GM19455 (cell line): ENCODE measurements at regions not wholly inside any gene's neighbourhood (a gene's known extent, or its start where the extent isn't known, plus 50 kb on each side); places are given as distances from the start of the nearest gene placed in this dataset.

Experiments used
- ATAC-seq: cut with Tn5 transposase; IDR thresholded peaks from one replicate; pipeline ENCODE4 v1.9.1; 2021; ENCODE audit not compliant: unreplicated experiment

- no peak for ATAC-seq
Observed at GRCh38 chr3:190790185-190790584, 72.3 kb downstream of the GMNC start.

- no peak for ATAC-seq
Observed at GRCh38 chr3:190786898-190787297, 75.6 kb downstream of the GMNC start.

- no peak for ATAC-seq
Observed at GRCh38 chr3:190785047-190785446, 77.4 kb downstream of the GMNC start.

- ATAC-seq, result no peak
Observed at GRCh38 chr3:190780524-190780923, 82.0 kb downstream of the GMNC start.

DNA sequence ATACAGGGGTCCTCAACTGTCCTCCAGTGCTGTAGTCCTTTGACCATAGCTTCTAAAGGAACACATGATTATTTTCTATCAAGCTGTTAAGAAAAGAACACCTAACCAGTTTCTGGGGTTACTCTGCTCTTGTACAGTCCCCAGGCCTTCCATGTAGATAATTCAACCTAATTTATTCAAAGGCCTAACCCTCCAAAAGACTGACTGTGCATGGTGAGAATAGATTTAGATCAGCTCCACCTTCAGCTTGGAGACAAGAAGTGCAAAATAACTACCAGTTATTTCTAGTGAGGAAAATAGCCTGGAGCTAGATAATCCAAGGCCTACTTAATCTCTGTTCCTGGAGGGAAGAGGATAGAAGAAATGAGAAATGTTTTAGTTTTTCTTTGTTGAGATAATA, 87.9 kb downstream of the GMNC start:
- no peak for ATAC-seq

DNA sequence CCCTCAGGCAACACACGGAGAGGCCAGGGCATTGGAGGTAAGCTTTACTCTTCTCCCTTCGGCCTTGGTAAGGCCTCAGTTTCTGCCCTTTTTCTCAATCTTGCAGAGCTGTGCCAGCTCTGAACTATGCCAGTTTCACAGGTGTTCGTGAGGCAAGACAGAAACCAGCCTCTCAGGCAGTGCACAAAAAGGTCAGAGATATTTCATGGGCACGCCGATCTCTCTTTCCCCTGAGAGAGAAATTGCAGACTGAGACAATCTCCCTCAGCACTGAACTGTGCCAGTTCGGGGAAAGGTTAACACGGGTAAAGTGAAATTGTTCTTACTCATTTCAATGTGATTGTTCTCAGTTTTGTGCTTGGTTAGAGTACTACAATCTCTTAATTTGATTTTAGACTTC, 88.5 kb downstream of the GMNC start:
- ATAC-seq, result no peak

GRCh38 chr3:190772831-190773230, 89.7 kb downstream of the GMNC start:
- ATAC-seq, result no peak

GRCh38 chr3:190768891-190769290, 93.6 kb downstream of the GMNC start:
- ATAC-seq, result no peak

DNA sequence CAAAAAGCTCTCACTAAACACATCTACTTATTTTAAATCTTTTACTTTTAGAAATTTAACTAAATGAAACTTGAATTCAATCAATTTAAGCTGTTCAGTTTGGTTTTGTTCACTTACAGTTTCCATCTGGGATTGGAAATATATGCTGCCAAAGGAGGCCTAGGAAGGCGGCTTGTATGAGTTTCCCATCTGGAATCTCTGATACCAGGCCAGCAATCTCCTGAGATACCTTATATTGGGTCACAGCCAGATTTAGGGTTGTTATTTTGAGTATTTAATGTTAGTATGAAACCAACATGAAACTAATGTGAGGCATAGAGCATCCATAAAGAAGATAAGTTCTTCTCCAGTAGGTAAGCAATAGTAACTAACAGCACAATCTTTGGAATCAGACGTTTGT, 94.6 kb downstream of the GMNC start:
- ATAC-seq, result no peak

GRCh38 chr3:190764231-190765134, 98.0 kb downstream of the GMNC start:
- no peak for ATAC-seq

DNA sequence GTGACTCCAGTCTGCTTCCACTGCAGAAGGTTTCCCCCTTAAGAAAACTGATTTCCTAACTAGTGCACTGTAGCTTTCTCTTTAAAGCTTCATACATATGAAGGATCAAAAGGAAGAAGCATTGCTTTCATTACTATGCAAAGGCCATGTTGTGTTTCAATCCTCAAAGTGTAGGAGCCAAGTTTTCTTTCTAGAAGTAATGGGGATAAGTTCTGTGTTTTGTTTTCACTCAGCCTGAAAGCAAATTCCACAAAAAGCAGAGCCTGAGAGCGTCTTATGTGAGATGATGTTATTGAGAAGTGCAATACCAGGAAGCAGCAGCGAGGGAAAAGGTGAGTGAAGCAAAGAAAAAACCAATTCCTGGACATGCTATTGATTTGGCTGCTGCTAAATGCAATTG, 99.7 kb downstream of the GMNC start:
- no peak for ATAC-seq

DNA sequence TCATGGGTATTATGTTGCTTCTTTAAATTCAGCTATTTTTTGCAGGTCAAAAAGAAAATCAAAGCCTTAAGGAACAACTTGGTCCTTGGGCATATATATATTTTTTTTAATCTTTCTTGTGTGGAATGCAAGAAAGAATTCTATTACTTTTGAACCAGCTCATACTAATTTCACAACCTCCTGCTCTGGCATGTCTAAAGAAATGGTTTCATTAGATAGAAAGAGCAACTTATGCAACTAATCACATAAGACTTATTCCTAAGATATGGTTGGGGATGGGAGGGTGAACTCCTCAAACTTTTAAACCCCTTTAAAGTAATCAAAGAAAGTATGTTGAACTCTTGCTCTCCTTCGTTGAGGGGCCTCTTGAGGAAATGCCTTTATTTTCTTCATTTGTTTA, 114.9 kb downstream of the GMNC start:
- ATAC-seq, result no peak

GRCh38 chr3:190746986-190747385, 115.5 kb downstream of the GMNC start:
- ATAC-seq, result no peak

DNA sequence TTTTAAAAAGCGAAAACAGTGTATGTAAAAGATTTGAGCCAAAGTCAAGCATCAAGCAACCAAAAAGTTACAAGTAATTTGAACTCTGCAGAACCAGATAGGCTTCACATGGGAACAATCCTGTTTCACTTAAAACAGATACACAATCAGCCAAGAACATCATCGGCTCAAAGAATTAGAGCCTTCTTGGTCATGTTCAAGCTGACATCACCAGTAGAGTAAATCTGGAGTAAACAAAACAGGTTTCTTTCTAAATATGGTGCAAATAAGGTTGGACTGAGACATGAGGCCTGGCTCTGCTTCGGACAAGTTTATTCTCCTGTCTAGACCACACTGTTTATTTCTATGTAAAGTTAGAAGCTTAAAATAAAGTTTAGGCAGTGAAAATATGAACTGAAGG, 116.0 kb downstream of the GMNC start:
- ATAC-seq, result no peak

DNA sequence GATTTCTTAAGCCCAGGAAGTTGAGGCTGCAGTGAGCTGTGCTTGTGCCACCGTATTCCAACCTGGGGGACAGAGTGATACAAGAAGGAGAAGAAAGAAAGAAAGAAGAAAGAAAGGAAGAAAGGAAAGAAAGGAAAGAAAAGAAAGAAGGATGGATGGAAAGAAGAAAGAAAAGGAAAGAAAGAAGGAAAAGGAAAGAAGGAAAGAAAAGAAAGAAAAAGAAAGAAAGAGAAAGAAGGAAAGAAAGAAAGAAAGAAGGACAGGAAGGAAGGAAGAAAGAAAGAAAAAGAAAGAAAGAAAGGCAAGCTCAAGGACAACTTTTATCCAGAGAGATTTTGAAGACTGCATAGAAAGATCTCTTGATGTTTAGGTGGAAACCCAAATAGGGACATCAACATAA, 120.7 kb downstream of the GMNC start:
- ATAC-seq, result no peak

GRCh38 chr3:190739641-190740185, 122.8 kb downstream of the GMNC start:
- no peak for ATAC-seq

DNA sequence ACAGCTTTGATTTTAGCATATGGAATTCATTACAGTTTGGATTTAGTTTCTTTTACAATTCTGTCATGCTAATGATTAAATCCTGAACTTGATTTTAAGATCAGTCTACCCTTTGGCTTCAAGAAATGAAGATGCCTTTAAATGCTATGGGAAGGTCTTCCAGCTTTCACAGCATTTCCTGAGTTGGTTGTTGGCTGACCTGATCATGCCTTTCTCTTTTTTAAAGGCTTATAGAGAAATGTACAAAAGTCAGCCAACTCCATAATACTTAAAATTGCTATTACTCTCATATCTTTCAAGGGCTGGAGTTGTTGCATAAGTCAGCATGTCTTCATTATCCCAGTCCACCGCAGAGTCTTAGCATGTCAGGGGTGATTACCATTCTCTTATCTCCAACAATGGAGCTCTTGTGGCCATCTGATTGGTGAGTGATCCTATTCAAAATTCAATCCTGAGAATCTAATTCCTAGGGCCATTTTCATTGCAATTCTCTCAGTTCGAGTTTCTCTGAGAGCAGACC, 123.8 kb downstream of the GMNC start:
- ATAC-seq, result no peak

GRCh38 chr3:190737446-190737845, 125.0 kb downstream of the GMNC start:
- no peak for ATAC-seq

DNA sequence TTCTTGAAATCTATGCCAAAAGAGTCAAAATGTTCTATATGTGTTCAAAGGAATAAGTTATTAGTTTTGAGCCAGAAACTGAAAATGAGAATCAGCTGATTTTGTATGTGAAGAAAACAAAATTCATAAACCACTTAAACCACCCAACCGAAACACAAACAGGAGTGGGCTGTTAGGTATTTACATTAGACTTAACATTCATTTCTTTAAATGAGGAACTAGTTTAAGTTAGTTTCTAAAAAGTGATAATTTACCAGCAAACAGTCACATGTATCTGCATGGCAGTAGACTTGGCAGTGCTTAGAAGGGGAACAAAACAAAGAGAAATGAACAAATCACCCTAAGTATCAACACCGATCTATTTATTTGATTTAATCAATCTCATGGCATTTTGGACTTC, 128.0 kb downstream of the GMNC start:
- ATAC-seq, result no peak

GRCh38 chr3:190733591-190734146, 128.8 kb downstream of the GMNC start:
- no peak for ATAC-seq

DNA sequence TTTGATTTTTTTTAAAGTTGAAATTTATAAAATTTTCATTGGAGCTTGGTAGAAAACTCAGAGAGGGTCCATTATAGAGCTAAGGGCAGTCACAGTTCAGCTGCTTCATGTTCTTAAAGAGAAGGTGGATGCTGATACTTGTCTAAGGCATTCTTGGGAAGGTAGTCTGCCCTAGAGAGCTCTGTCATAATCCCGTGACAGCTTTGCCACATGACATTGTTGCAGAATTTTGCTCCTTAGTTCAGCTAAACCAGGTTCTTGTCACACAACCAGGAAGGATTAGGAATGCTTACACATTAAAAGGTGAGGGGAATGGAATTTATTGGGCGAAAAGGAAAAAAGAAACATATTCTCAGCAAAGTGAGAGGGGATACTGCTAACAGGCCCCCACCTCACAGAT, 130.9 kb downstream of the GMNC start:
- no peak for ATAC-seq

- ATAC-seq, result no peak
Observed at GRCh38 chr3:190728574-190729246, 133.8 kb downstream of the GMNC start.
